Eye (tissue), 1 donor: ENCODE measurements at regions not wholly inside any gene's neighbourhood (a gene's known extent, or its start where the extent isn't known, plus 50 kb on each side); places are given as distances from the start of the nearest gene placed in this dataset.
"Not testable (repeated sequence)": the region's sequence is repeated elsewhere in the genome, so short reads cannot be mapped to it uniquely, and the experiment has no call there.

Source experiments
- DNase-seq: peaks from one replicate; pipeline ENCODE4 v3.0.0-alpha.2; 2015

- DNase-seq = no peak
These were observed 50.8 kb upstream of the CTNNA1 start for GRCh38 chr5:138702166-138703077.

- no peak for DNase-seq
These were observed 51.5 kb upstream of the CTNNA1 start for GRCh38 chr5:138701678-138702077.

GRCh38 chr5:138700581-138701362, 52.5 kb upstream of the CTNNA1 start:
- DNase-seq = no peak

GRCh38 chr5:138699482-138699881, 53.7 kb upstream of the CTNNA1 start:
- DNase-seq = no peak

GRCh38 chr5:138698713-138699112, 54.5 kb upstream of the CTNNA1 start:
- DNase-seq = no peak

GRCh38 chr5:138697720-138698360, 55.4 kb upstream of the CTNNA1 start:
- DNase-seq = no peak

GRCh38 chr5:138696501-138696900, 56.7 kb upstream of the CTNNA1 start:
- no peak for DNase-seq

GRCh38 chr5:138695781-138696180, 57.4 kb upstream of the CTNNA1 start:
- no peak for DNase-seq

- no peak for DNase-seq
These were observed 59.1 kb upstream of the CTNNA1 start for GRCh38 chr5:138694146-138694545.

GRCh38 chr5:138692370-138692769, 60.9 kb upstream of the CTNNA1 start:
- DNase-seq = no peak

- no peak for DNase-seq
These were observed 66.6 kb upstream of the CTNNA1 start for GRCh38 chr5:138686668-138687067.

- DNase-seq = no peak
These were observed 68.0 kb upstream of the CTNNA1 start for GRCh38 chr5:138685193-138685745.

GRCh38 chr5:138682462-138682861, 70.8 kb upstream of the CTNNA1 start:
- DNase-seq = not testable (repeated sequence)

GRCh38 chr5:138678826-138679225, 74.4 kb upstream of the CTNNA1 start:
- DNase-seq = not testable (repeated sequence)

- no peak for DNase-seq
These were observed 75.4 kb upstream of the CTNNA1 start for GRCh38 chr5:138677782-138678181.

GRCh38 chr5:138676556-138677193, 76.5 kb upstream of the CTNNA1 start:
- DNase-seq = no peak

GRCh38 chr5:138676002-138676401, 77.2 kb upstream of the CTNNA1 start:
- no peak for DNase-seq

GRCh38 chr5:138668451-138669380, 84.5 kb upstream of the CTNNA1 start:
- DNase-seq = no peak

- not testable (repeated sequence) for DNase-seq
These were observed 85.4 kb upstream of the CTNNA1 start for GRCh38 chr5:138667782-138668331.

- DNase-seq = no peak
These were observed 86.9 kb upstream of the CTNNA1 start for GRCh38 chr5:138666226-138666742.

- DNase-seq = no peak
These were observed 88.0 kb upstream of the CTNNA1 start for GRCh38 chr5:138665261-138665660.
